GM21619 (cell line): ENCODE measurements at regions not wholly inside any gene's neighbourhood (a gene's known extent, or its start where the extent isn't known, plus 50 kb on each side); places are given as distances from the start of the nearest gene placed in this dataset.

ENCODE experiments used
- ATAC-seq: cut with Tn5 transposase; IDR thresholded peaks from one replicate; pipeline ENCODE4 v1.9.1; 2021; ENCODE audit not compliant: unreplicated experiment

- ATAC-seq, result peak; percentile 73
These were observed 186.6 kb downstream of the ID4 start for GRCh38 chr6:20023549-20024315.

GRCh38 chr6:20024316-20024673 lies 187.1 kb downstream of the ID4 start:
- ATAC-seq, result peak; percentile 5

GRCh38 chr6:20024978-20025377 lies 187.3 kb downstream of the MBOAT1 start:
- no peak for ATAC-seq

- no peak for ATAC-seq
These were observed 186.6 kb downstream of the MBOAT1 start for GRCh38 chr6:20025681-20026080.

GRCh38 chr6:20028143-20028542 lies 184.1 kb downstream of the MBOAT1 start:
- ATAC-seq, result no peak

- ATAC-seq, result no peak
These were observed 183.7 kb downstream of the MBOAT1 start for GRCh38 chr6:20028562-20028961.

- ATAC-seq, result no peak
These were observed 182.3 kb downstream of the MBOAT1 start for GRCh38 chr6:20029979-20030378.

GRCh38 chr6:20031342-20031741 lies 180.9 kb downstream of the MBOAT1 start:
- no peak for ATAC-seq

- no peak for ATAC-seq
These were observed 178.4 kb downstream of the MBOAT1 start for GRCh38 chr6:20033697-20034407.

GRCh38 chr6:20034408-20034769 lies 177.9 kb downstream of the MBOAT1 start:
- no peak for ATAC-seq

- ATAC-seq, result no peak
These were observed 176.1 kb downstream of the MBOAT1 start for GRCh38 chr6:20036141-20036677.

GRCh38 chr6:20038410-20039204 lies 173.7 kb downstream of the MBOAT1 start:
- ATAC-seq, result no peak

GRCh38 chr6:20044883-20045282 lies 167.4 kb downstream of the MBOAT1 start:
- ATAC-seq, result no peak
